ENCODE measurements at regions not wholly inside any gene's neighbourhood (a gene's known extent, or its start where the extent isn't known, plus 50 kb on each side); places are given as distances from the start of the nearest gene placed in this dataset.

DNA sequence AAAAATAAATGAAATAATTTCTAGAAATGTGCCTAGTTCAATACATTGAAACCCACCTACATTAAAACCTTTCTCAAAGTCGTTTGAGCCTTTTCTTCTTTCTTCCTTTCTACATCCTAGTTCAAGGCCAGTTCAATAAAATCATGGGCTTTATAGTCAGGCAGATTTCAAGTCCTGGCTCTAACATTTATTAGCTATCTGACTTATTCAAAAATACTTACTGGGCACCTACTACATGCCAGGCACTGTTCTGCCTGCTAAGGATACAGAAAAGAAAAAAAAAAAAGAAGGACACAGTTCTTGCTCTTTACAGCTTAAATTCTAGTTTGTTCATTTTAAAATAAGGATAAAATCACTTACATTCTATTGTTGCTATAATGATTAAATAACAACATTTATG, 134.2 kb upstream of the FGGY start:
- TF ChIP-seq, protein P1, sequence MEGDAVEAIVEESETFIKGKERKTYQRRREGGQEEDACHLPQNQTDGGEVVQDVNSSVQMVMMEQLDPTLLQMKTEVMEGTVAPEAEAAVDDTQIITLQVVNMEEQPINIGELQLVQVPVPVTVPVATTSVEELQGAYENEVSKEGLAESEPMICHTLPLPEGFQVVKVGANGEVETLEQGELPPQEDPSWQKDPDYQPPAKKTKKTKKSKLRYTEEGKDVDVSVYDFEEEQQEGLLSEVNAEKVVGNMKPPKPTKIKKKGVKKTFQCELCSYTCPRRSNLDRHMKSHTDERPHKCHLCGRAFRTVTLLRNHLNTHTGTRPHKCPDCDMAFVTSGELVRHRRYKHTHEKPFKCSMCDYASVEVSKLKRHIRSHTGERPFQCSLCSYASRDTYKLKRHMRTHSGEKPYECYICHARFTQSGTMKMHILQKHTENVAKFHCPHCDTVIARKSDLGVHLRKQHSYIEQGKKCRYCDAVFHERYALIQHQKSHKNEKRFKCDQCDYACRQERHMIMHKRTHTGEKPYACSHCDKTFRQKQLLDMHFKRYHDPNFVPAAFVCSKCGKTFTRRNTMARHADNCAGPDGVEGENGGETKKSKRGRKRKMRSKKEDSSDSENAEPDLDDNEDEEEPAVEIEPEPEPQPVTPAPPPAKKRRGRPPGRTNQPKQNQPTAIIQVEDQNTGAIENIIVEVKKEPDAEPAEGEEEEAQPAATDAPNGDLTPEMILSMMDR (IDR thresholded peaks at IDR 0.05) = no peak
- no peak for TF ChIP-seq POLR2A (IDR thresholded peaks at IDR 0.05)
- no peak for TF ChIP-seq EP300 (IDR thresholded peaks at IDR 0.05)
- no peaks in the 10 kb centered on the region for H3K9me3 ChIP-seq
- 10 to 16% (median 13%) methylated on average over 1 of the region's 1 CpG for WGBS, 3 donors
- intact Hi-C loops (cut with DNase I) = loop anchor here in 1 of 4 donors (10.0 kb wide), 1 partner anchor 532 kb away; no protein-coding TSS in a partner anchor
- no peaks in the 10 kb centered on the region for H3K36me3 ChIP-seq
- no peak for DNase-seq
- no peaks in the 10 kb centered on the region for H3K4me1 ChIP-seq (ENCODE audit: insufficient read depth)
- H3K27ac ChIP-seq = no peak overlapping the region
- no peak overlapping the region for H3K4me3 ChIP-seq
- no peaks in the 10 kb centered on the region for H3K27me3 ChIP-seq

DNA sequence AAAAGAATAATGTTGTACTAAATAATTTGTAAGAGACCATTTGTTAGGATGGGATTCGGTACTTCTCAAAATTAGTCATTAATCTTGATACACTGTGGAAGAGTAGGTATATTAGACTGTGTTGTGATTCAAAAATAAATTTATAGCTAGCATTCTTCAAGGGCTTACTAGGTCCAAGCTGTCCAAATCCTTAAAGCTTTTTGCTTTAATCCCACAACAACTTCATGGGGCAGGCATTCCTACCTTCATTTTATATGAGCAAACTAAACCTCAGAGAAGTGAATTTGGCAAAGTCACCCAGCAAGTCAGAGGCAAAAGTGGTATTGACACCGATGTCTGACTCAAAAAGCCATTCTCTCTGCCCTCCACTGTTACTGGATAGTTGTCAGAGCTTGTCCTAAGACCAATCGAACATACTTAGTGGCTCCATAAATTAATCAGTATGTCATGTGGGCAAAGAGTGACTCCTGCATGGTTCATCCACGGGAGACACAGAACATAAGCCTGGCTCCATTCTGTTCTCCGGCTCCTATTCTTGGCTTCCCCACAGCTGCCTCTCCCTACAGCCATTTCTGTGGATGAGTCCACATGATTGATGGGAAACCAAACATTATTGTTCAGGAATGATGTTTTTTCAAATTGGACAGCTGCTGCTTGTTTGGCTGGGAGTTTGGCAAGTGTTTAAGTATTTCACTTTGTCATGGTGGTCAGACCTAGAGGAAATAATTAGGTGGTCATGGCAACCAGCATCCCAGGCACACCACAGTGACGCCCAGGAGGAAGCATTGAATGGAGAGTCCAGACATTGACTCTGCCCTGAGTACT, 133.4 kb upstream of the FGGY start:
- no peaks in the 10 kb centered on the region for H3K36me3 ChIP-seq
- H3K27ac ChIP-seq = no peak overlapping the region
- intact Hi-C loops (cut with DNase I) = loop anchor here in 1 of 4 donors (10.0 kb wide), 1 partner anchor 531 kb away; no protein-coding TSS in a partner anchor
- H3K9me3 ChIP-seq = no peaks in the 10 kb centered on the region
- no peaks in the 10 kb centered on the region for H3K27me3 ChIP-seq
- 70 to 78% (median 70%) methylated on average over 6 of the region's 6 CpGs for WGBS, 3 donors
- H3K4me3 ChIP-seq = no peak overlapping the region
- no peak for TF ChIP-seq POLR2A (IDR thresholded peaks at IDR 0.05)
- TF ChIP-seq EP300 (IDR thresholded peaks at IDR 0.05) = no peak
- TF ChIP-seq, protein P1 (IDR thresholded peaks at IDR 0.05) = no peak
- H3K4me1 ChIP-seq (ENCODE audit: insufficient read depth) = no peaks in the 10 kb centered on the region
- DNase-seq = no peak

DNA sequence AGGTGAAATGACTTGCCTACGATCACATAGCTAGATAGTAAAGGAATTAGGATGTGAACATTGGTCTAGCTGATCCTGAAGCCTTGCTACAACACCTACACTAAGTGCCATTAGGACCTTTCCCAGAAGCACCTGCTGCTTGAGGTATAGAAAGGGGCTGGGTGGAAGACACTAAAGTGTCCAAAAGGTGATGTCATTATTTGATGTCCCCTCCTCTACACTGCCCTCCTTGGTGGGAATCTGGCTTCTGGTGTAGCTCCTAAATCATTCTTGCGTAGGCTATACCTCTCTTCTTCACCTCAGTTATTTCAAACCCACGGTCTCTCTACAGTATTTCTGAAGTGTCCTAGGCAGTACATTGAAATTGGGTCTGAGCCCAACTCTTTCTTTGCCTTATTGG, 132.5 kb upstream of the FGGY start:
- intact Hi-C loops (cut with DNase I) = loop anchor here in 1 of 4 donors (10.0 kb wide), 1 partner anchor 530 kb away; no protein-coding TSS in a partner anchor
- no peak overlapping the region for H3K4me3 ChIP-seq
- TF ChIP-seq, protein P1 (IDR thresholded peaks at IDR 0.05) = no peak
- TF ChIP-seq EP300 (IDR thresholded peaks at IDR 0.05) = no peak
- no peak for TF ChIP-seq POLR2A (IDR thresholded peaks at IDR 0.05)
- no peaks in the 10 kb centered on the region for H3K4me1 ChIP-seq (ENCODE audit: insufficient read depth)
- no peaks in the 10 kb centered on the region for H3K27me3 ChIP-seq
- DNase-seq = no peak
- 61 to 65% (median 63%) methylated on average over 3 of the region's 3 CpGs for WGBS, 3 donors
- H3K9me3 ChIP-seq = no peaks in the 10 kb centered on the region
- H3K36me3 ChIP-seq = no peaks in the 10 kb centered on the region
- no peak overlapping the region for H3K27ac ChIP-seq

DNA sequence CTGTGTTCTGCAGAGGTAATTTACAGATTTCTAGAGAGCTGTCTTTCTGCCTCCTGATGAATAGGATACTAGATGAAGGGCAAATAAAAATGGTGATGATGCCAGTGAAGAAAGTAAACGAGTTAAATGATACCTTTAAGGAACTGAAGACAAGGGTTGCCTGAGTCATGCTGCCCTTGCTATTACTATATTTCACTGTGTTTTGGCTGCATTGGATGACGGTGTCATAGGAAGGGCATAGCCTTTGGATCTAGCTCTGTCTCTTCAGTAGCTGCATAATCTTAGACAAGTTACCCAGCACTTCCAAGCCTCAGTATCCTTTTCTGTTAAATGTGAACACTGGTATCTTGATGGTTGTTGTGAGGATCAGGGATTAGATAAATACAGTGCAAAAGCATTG, 131.5 kb upstream of the FGGY start:
- no peak overlapping the region for H3K27ac ChIP-seq
- no peaks in the 10 kb centered on the region for H3K27me3 ChIP-seq
- WGBS, 3 donors = 24 to 31% (median 25%) methylated on average over 2 of the region's 2 CpGs
- DNase-seq = no peak
- no peak overlapping the region for H3K4me3 ChIP-seq
- no peaks in the 10 kb centered on the region for H3K36me3 ChIP-seq
- H3K9me3 ChIP-seq = no peaks in the 10 kb centered on the region
- H3K4me1 ChIP-seq (ENCODE audit: insufficient read depth) = peaks cover 2% of the 10 kb centered on the region
- intact Hi-C loops (cut with DNase I) = loop anchor here in 1 of 4 donors (10.0 kb wide), 1 partner anchor 529 kb away; no protein-coding TSS in a partner anchor
- TF ChIP-seq EP300 (IDR thresholded peaks at IDR 0.05) (no peak), POLR2A (IDR thresholded peaks at IDR 0.05) (no peak)
- TF ChIP-seq, protein P1 (IDR thresholded peaks at IDR 0.05) = no peak

Measured in ovary (tissue), 7 donors.